Tibial nerve (tissue), 4 donors: ENCODE measurements at regions not wholly inside any gene's neighbourhood (a gene's known extent, or its start where the extent isn't known, plus 50 kb on each side); places are given as distances from the start of the nearest gene placed in this dataset.

Experiments used
- DNase-seq, 2 donors: peaks; one replicate each; pipeline ENCODE4 v3.0.0-alpha.2; 2019; ENCODE audit warnings: low spot score in 2 of 2
- H3K27ac ChIP-seq, 4 donors: fragments of 200-600 bp; sonication (generic) in 3 of 4; one replicate each; pipeline ENCODE4 v1.5.1; 2017 to 2019; ENCODE audit warnings: mild to moderate bottlenecking in 1 of 4
- H3K27me3 ChIP-seq, 2 donors: fragments of 200-600 bp; sonication (generic) in 1 of 2; one replicate each; pipeline versions ENCODE4 v1.5.1 to v1.6.0; 2017 to 2019
- H3K36me3 ChIP-seq, 3 donors: fragments of 200-600 bp; sonication (generic); one replicate each; pipeline ENCODE4 v1.5.1; 2018 to 2019
- H3K4me1 ChIP-seq, 4 donors: fragments of 200-600 bp; sonication (generic) in 3 of 4; one replicate each; pipeline ENCODE4 v1.5.1; 2017 to 2019
- H3K4me3 ChIP-seq, 4 donors: fragments of 200-600 bp; sonication (generic) in 3 of 4; one replicate each; pipeline ENCODE4 v1.5.1; 2017 to 2019; ENCODE audit warnings: mild to moderate bottlenecking in 1 of 4, moderate library complexity in 1 of 4
- H3K9me3 ChIP-seq, 4 donors: fragments of 200-600 bp; sonication (generic) in 3 of 4; one replicate each; pipeline ENCODE4 v1.5.1; 2017 to 2019
- EP300 ChIP-seq, 2 donors: sonication (generic); formaldehyde crosslinking; IDR thresholded peaks; one replicate each; pipeline ENCODE4 v1.6.1; 2017; ENCODE audit warnings: antibody characterized with exemption in 2 of 2, mild to moderate bottlenecking in 1 of 2
- POLR2A ChIP-seq, 2 donors: fragments of 450-650 bp; IDR thresholded peaks; one replicate each; pipeline ENCODE4 v1.6.1; 2017; ENCODE audit warnings: antibody characterized with exemption in 2 of 2, mild to moderate bottlenecking in 2 of 2, moderate library complexity in 2 of 2
- WGBS, 2 donors: methylation state at CpG; one replicate each; pipeline ENCODE4 v1.1.5; 2018; 5-methylcytosine and 5-hydroxymethylcytosine counted together
- TF ChIP-seq, protein P1 (sequence below), 5 experiments: fragments of 200-600 bp in 3 of 5; fragments of 450-650 bp in 2 of 5; sonication (generic) in 3 of 5; IDR thresholded peaks; one replicate each; pipeline ENCODE4 v1.5.1; 2016 to 2019; ENCODE audit warnings: antibody characterized with exemption in 5 of 5, mild to moderate bottlenecking in 3 of 5, moderate library complexity in 2 of 5

DNA sequence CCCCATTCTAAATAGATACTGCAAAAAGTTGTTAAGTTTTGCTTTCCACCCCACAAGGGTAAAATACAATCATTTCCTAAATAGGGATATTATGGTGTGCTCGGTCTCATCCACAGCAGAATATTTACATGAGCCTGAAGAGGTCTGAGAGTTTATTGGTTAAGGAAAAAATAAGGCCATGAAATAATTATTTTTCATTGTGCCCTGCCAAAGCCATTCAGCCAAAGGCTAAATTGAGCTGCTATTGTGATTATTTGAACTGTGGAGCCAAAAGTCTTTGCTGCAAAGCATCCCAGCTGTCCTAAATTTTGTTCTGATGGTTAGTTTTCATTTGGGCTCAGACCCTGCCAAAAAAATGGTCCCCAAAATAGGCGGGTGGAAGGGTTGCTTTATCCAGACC, 298.7 kb upstream of the ESRRG start:
- H3K4me3 ChIP-seq = no peak overlapping the region
- H3K27ac ChIP-seq = no peak overlapping the region
- H3K27me3 ChIP-seq = no peaks in the 10 kb centered on the region
- H3K36me3 ChIP-seq = no peaks in the 10 kb centered on the region
- no peak for DNase-seq
- no peak for TF ChIP-seq POLR2A (IDR thresholded peaks at IDR 0.05)
- TF ChIP-seq, protein P1, sequence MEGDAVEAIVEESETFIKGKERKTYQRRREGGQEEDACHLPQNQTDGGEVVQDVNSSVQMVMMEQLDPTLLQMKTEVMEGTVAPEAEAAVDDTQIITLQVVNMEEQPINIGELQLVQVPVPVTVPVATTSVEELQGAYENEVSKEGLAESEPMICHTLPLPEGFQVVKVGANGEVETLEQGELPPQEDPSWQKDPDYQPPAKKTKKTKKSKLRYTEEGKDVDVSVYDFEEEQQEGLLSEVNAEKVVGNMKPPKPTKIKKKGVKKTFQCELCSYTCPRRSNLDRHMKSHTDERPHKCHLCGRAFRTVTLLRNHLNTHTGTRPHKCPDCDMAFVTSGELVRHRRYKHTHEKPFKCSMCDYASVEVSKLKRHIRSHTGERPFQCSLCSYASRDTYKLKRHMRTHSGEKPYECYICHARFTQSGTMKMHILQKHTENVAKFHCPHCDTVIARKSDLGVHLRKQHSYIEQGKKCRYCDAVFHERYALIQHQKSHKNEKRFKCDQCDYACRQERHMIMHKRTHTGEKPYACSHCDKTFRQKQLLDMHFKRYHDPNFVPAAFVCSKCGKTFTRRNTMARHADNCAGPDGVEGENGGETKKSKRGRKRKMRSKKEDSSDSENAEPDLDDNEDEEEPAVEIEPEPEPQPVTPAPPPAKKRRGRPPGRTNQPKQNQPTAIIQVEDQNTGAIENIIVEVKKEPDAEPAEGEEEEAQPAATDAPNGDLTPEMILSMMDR (IDR thresholded peaks at IDR 0.05) = no peak
- 48 to 58% methylated on average over 2 of the region's 2 CpGs for WGBS, 2 donors
- H3K4me1 ChIP-seq = no peaks in the 10 kb centered on the region
- no peaks in the 10 kb centered on the region for H3K9me3 ChIP-seq

DNA sequence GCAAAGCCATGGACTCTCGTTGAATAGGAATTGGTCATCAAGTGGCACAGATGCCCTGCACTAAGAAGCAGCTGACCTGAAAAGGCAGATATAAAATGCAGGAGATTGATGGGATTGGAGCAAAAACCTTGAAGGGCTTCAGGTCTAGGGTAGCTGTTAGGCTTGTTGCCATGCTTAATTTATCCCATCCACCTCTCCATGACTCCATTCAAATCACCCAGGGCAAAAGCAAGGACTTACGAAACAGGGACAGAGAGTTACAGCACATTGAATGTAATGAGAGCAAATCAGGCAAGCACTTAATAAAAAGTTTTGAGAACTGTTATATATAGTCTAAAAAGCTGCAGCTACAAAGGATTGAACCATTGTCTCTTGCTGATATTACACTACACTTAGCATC, 298.2 kb upstream of the ESRRG start:
- no peak overlapping the region for H3K4me3 ChIP-seq
- H3K36me3 ChIP-seq = no peaks in the 10 kb centered on the region
- H3K9me3 ChIP-seq = no peaks in the 10 kb centered on the region
- no peaks in the 10 kb centered on the region for H3K27me3 ChIP-seq
- no peak overlapping the region for H3K27ac ChIP-seq
- TF ChIP-seq EP300 (IDR thresholded peaks at IDR 0.05) (no peak), POLR2A (IDR thresholded peaks at IDR 0.05) (no peak)
- TF ChIP-seq, protein P1 (IDR thresholded peaks at IDR 0.05) = no peak
- no peak for DNase-seq
- WGBS, 2 donors = 48% methylated on average over 2 of the region's 2 CpGs
- H3K4me1 ChIP-seq = no peaks in the 10 kb centered on the region

DNA sequence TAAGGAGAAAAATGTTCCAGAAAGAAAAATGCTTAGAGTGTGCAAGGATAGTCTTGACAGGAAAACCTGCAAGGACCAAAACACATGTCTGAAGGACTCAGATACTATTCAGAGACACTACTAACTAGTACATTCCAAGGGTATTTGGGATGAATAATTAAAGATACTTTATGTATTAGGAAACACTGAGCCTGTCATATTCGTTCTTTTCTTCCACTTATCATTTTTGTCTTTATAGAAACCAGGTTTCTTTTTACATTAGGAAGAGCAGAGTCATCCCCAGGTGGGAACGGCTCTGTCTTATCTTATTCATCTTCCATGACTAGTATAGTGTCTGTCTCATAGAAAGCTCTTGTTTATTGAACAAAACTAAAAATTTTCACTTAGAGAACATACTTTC, 296.2 kb upstream of the ESRRG start:
- TF ChIP-seq POLR2A (IDR thresholded peaks at IDR 0.05) = no peak
- TF ChIP-seq, protein P1 (IDR thresholded peaks at IDR 0.05) = no peak
- TF ChIP-seq EP300 (IDR thresholded peaks at IDR 0.05) = no peak
- Histone ChIP-seq H3K4me1 (no peaks in the 10 kb centered on the region), H3K27me3 (no peaks in the 10 kb centered on the region), H3K9me3 (no peaks in the 10 kb centered on the region), H3K4me3 (no peak overlapping the region), H3K27ac (no peak overlapping the region), H3K36me3 (no peaks in the 10 kb centered on the region)
- no peak for DNase-seq
- 75 to 80% methylated on average over 2 of the region's 2 CpGs for WGBS, 2 donors

GRCh38 chr1:217018648-217019047, 295.4 kb upstream of the ESRRG start:
- Histone ChIP-seq H3K27ac (no peak overlapping the region), H3K4me3 (no peak overlapping the region), H3K4me1 (no peaks in the 10 kb centered on the region), H3K9me3 (no peaks in the 10 kb centered on the region), H3K36me3 (no peaks in the 10 kb centered on the region), H3K27me3 (no peaks in the 10 kb centered on the region)
- TF ChIP-seq POLR2A (IDR thresholded peaks at IDR 0.05) = no peak
- TF ChIP-seq, protein P1 (IDR thresholded peaks at IDR 0.05) = no peak
- TF ChIP-seq EP300 (IDR thresholded peaks at IDR 0.05) = no peak
- no peak for DNase-seq
- 78% methylated on average over 3 of the region's 3 CpGs for WGBS, 2 donors

DNA sequence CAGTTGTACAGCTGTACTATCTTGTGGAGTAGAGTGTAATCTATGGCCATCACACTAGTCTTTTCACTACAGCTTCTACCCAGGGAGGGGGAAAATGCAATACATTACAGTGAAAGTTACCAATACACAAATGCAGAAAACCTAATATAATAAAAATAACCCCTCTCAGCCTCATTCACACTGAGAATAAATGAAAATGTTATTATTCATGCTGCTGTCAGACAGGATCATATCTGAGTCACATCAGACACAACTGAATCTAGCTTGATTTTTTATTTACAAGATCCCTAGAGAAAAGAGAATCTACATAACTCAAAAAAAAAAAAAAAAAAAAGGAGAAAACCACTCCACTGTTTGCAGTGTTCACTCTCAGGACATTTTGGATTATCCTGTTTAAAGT, 293.9 kb upstream of the ESRRG start:
- no peaks in the 10 kb centered on the region for H3K4me1 ChIP-seq
- H3K27me3 ChIP-seq = no peaks in the 10 kb centered on the region
- DNase-seq = no peak
- no peak overlapping the region for H3K27ac ChIP-seq
- no peak overlapping the region for H3K4me3 ChIP-seq
- no peaks in the 10 kb centered on the region for H3K36me3 ChIP-seq
- no peaks in the 10 kb centered on the region for H3K9me3 ChIP-seq
- TF ChIP-seq, protein P1 (IDR thresholded peaks at IDR 0.05) = no peak
- no peak for TF ChIP-seq POLR2A (IDR thresholded peaks at IDR 0.05)
- TF ChIP-seq EP300 (IDR thresholded peaks at IDR 0.05) = no peak
